HG03520 (cell line): ENCODE measurements at regions not wholly inside any gene's neighbourhood (a gene's known extent, or its start where the extent isn't known, plus 50 kb on each side); places are given as distances from the start of the nearest gene placed in this dataset.

ENCODE experiments used
- ATAC-seq: cut with Tn5 transposase; IDR thresholded peaks from one replicate; pipeline ENCODE4 v1.9.1; 2021; ENCODE audit warnings: mild to moderate bottlenecking, moderate library complexity; ENCODE audit not compliant: unreplicated experiment

GRCh38 chr14:87334997-87335685, 657.8 kb downstream of the GALC start:
- ATAC-seq = no peak

GRCh38 chr14:87331991-87332390, 661.0 kb downstream of the GALC start:
- no peak for ATAC-seq

DNA sequence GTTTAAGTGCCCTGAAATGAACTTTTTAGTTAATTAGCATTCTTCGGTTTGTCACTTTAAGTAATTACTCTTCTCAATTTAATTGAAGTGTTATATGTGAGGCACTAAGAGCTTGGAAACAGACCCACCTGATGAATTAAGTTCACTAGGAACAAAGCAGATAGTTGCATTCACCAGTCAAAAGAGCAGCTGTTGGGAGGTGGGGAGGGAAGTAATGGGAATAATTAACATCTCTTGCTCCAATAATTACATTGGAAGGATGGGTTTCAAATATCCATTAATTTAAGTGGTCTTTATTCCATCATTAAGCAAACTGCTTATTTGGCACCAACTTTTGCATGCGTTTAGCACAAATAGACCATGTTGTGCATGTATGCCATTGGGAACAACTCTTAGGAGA, 667.2 kb downstream of the GALC start:
- ATAC-seq = no peak

- no peak for ATAC-seq
Observed at GRCh38 chr14:87323191-87323590, 669.8 kb downstream of the GALC start.

GRCh38 chr14:87321548-87321947, 671.4 kb downstream of the GALC start:
- ATAC-seq = no peak

GRCh38 chr14:87312894-87313205, 680.1 kb downstream of the GALC start:
- ATAC-seq = no peak

GRCh38 chr14:87312169-87312893, 680.7 kb downstream of the GALC start:
- no peak for ATAC-seq

DNA sequence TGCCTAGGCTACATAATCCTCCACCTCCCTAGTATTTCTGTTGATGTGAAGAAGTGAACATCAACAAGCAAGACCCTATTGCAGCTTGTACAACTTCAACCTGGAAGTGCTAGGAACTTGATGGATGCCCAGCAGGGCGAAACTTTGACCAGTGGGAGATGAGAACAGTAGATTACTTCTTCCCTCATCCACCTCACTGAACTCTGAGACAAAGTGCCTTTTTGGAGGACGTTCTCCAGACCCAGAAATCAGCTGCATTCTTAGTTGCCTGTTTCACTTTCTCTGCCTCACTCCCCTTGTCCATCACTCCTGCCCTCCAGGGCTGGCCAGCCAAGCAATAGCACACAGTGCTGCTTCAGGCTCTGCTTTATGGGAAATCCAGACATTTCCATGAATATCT, 683.4 kb downstream of the GALC start:
- no peak for ATAC-seq

DNA sequence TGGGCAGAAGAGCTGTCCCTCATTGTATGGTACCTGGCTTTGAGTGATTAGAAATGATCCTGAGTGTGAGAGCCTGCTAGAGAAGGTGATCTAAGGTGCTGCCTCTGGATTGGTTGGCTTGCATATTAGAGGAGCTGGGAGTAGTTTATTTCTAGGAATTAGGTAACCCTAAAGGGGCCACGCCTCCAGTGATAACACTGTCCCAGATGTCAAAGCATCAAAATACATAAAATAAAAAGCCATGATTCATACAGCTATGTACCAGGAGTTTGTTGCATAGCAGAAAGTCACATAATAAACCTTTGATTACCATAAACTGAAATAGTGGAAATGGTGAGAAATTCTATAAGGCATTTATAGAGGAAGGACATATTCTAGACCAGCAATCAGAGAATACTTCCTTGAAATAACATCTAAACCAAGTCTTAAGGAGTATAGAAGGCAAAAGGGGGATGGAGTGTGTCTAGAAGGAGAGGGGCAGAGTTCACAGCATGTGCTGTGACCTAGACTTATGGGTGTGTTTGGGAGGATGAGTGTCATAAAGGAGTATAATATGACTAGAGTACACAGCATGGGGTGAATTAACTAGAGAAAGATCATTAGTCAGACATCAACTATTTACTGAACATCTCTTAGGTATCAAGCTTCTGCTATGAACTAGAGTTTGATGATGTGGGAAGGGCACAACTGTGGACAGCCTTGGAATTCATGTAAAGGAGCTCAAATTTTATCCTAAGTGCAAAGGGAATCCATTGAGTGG, 686.4 kb downstream of the GALC start:
- ATAC-seq = no peak

GRCh38 chr14:87305345-87305744, 687.6 kb downstream of the GALC start:
- ATAC-seq = no peak

DNA sequence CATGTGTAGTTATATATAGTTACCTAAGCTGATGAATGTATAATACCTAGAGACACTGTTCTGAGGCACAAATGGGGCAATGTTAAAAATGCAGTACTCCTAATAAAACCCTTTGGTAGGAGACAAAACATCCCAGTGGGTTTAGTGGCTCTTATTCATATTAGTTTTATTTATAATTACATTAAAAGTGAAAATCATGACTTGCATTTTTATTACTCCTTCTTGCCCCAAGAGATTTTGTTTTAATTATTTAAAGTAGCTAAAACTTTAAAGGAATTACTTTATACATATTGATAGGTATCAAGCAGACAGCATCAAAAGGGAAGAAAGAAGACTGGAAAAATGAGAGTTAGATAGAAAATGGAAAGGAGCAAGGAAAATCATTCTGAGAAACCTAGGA, 688.6 kb downstream of the GALC start:
- no peak for ATAC-seq

GRCh38 chr14:87286826-87287225, 706.2 kb downstream of the GALC start:
- ATAC-seq = no peak

- no peak for ATAC-seq
Observed at GRCh38 chr14:87286191-87286590, 706.8 kb downstream of the GALC start.

DNA sequence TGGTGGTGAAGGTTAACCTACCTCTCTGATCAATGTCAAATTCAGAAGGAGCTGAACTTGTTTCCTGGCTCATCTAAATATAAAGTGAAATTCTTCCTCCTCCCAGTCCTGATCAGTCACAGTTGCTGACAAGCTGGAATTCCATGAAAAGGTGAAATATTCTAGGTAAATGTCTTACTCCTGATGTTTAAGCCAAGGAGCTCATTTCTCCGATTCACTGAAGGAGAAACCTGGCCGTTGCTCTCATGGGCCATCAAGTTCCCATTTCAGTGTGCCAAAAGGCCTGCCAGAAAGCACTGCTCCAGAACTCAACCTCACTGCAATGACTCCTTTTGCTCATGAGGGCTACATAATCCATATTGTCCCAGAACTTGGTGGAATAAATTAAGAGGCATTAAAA, 707.5 kb downstream of the GALC start:
- ATAC-seq = no peak

DNA sequence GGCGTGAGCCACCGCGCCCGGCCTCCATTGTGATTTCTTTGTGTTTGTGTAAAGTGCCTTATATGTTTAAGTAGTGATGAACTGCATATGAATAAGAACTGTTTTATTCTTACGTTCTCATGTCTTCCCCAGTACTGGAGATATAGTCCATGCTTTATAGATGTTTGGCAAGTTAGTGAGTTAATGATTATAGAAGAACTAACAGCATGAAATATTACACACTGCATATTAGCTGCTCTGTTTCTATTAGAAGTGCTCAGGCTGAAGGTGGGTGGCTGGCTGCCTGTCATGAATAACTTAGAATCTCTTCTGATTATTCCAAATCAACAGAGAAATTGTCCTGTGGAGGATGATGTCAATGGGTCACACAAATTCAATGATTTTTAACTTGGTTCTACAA, 709.4 kb downstream of the GALC start:
- ATAC-seq = no peak

- no peak for ATAC-seq
Observed at GRCh38 chr14:87282266-87282665, 710.7 kb downstream of the GALC start.

DNA sequence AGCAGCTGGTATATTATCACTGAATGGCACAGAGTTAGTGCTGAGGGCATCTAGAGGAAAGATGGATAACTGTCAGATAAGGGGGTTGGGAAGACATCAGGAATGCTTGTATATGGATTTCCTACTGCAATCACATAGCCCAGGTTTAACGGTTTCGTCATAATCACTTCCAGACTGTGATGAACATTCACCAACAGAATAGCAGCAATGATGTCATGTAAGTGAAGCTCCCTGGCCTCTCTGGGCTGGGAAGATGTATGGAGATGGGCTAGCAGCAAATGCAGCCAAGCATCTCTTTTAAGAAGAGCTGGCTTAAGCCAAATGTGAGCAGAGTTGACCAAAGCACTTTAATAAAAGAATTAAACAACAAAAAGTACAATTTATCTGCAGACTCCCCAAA, 714.6 kb downstream of the GALC start:
- no peak for ATAC-seq

- ATAC-seq = no peak
Observed at GRCh38 chr14:87271331-87271730, 721.7 kb downstream of the GALC start.

DNA sequence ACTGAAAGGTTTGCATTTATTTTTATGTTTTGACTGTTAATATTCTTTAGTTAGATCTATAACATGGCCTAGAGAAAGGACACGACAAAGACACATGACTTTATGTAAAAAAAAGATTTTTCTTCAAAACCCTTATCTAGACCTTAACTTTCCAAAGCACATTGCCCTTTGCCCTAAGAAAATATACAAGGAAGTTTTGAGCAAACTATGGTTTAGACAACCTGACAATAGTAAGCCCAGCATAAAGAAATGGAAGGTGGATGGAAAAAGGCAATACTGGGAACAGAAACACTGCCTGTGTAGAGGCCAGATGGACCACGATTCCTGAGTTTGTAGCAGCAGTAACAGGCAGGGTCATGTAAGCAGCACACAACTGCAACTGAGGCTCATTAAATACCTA, 724.0 kb downstream of the GALC start:
- ATAC-seq = no peak

- no peak for ATAC-seq
Observed at GRCh38 chr14:87264796-87265195, 728.2 kb downstream of the GALC start.

- no peak for ATAC-seq
Observed at GRCh38 chr14:87264272-87264785, 728.7 kb downstream of the GALC start.

DNA sequence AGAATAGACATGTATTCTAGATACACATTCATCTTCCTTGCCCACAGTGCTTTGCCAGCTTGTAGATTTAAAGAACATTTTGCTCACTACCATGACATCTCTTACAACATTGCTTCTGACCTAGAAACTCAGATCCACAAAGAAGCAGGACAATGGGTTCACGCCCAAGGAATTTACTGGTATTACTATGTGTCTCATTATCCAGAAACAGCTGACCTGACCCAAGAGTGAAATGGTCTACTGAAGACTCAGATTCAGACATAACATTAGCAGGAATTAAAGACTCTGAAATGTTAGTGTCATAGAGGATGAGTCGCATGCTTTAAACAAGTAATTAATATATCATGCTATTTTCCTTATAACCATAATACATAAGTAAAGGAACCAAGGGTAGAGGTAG, 731.4 kb downstream of the GALC start:
- no peak for ATAC-seq
